ENCODE measurements at regions not wholly inside any gene's neighbourhood (a gene's known extent, or its start where the extent isn't known, plus 50 kb on each side); places are given as distances from the start of the nearest gene placed in this dataset.

DNA sequence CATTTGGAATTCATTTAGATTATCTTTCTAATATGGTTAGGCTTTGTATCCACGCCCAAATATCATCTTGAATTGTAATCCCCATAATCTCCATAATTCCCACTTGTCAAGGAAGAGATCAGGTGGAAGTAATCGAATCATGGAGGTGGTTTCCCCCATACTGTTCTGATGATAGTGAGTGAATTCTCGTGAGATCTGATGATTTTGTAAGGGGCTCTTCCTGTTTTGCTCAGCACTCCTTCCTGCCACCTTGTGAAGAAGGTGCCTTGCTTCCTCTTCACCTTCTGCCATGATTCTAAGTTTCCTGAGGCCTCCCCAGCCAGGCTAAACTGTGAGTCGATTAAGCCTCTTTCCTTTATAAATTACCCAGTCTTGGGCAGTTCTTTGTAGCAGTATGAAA lies 527.5 kb upstream of the ARRDC3 start:
- no peak overlapping the region for H3K4me3 ChIP-seq (ENCODE audit: low read depth, low read length)
- TF ChIP-seq, protein P1, sequence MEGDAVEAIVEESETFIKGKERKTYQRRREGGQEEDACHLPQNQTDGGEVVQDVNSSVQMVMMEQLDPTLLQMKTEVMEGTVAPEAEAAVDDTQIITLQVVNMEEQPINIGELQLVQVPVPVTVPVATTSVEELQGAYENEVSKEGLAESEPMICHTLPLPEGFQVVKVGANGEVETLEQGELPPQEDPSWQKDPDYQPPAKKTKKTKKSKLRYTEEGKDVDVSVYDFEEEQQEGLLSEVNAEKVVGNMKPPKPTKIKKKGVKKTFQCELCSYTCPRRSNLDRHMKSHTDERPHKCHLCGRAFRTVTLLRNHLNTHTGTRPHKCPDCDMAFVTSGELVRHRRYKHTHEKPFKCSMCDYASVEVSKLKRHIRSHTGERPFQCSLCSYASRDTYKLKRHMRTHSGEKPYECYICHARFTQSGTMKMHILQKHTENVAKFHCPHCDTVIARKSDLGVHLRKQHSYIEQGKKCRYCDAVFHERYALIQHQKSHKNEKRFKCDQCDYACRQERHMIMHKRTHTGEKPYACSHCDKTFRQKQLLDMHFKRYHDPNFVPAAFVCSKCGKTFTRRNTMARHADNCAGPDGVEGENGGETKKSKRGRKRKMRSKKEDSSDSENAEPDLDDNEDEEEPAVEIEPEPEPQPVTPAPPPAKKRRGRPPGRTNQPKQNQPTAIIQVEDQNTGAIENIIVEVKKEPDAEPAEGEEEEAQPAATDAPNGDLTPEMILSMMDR (IDR thresholded peaks at IDR 0.05; ENCODE audit: insufficient read depth, low read depth, low read length), result no peak
- no peak for DNase-seq (ENCODE audit: low read depth)

DNA sequence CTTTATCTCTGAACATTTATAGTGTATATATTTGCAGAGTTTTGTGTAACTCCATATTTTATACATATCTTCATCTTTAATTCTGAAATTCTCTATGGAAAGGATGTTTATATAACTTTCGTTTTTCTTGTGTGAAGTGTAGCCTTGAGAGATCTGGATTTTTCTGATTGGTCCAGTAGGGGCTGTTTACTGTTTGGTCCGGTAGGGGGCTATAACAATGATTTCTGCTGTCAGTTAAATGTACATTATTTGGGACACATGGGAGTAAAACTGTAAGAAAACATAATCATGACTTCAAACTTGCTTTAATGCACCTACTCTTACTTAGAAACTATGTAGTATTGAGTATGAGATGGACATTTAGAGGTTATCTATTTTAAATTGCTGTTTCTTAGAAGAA lies 527.1 kb upstream of the ARRDC3 start:
- DNase-seq (ENCODE audit: low read depth), result no peak
- no peak overlapping the region for H3K4me3 ChIP-seq (ENCODE audit: low read depth, low read length)
- TF ChIP-seq, protein P1 (IDR thresholded peaks at IDR 0.05; ENCODE audit: insufficient read depth, low read depth, low read length), result no peak

DNA sequence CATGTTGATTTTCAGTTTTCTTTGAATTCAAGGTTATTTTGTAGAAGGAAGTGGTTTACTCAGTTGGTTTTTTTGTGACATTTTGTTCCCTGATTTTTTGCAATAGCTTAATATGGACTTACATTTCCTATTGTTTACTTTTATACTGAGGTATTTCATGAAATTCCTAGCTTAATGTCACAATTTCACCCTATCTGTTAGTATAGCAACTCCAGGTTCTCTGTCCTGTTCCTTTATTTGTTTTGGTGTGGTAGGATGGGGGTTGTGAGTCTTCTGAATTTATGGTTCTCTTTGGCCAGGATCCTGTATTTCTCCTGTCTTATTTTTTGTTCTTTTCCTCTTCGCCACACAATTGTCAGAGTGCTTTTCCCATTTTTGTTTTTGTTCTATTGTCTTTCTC lies 523.4 kb upstream of the ARRDC3 start:
- DNase-seq (ENCODE audit: low read depth), result no peak
- H3K4me3 ChIP-seq (ENCODE audit: low read depth, low read length), result no peak overlapping the region
- TF ChIP-seq, protein P1 (IDR thresholded peaks at IDR 0.05; ENCODE audit: insufficient read depth, low read depth, low read length), result no peak

DNA sequence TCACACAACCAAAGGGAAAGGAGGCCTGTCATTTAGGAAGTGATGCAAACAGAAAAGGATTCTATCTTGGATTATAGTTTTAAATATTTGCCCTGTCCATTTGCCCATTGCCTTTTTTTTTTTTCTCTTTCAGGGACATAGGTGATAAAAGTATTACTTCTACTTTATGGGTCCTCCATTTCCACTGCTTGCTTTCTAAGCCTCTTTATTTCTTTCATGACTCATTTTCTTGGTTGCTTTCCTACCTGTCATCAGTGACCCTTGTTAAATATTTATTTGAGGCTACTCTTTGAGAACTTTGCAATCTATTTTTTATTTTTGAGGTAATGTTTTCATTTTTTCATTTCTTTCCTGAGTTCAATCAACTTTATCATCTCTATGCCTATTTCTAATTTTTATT lies 522.9 kb upstream of the ARRDC3 start:
- H3K4me3 ChIP-seq (ENCODE audit: low read depth, low read length), result no peak overlapping the region
- TF ChIP-seq, protein P1 (IDR thresholded peaks at IDR 0.05; ENCODE audit: insufficient read depth, low read depth, low read length), result no peak
- no peak for DNase-seq (ENCODE audit: low read depth)

DNA sequence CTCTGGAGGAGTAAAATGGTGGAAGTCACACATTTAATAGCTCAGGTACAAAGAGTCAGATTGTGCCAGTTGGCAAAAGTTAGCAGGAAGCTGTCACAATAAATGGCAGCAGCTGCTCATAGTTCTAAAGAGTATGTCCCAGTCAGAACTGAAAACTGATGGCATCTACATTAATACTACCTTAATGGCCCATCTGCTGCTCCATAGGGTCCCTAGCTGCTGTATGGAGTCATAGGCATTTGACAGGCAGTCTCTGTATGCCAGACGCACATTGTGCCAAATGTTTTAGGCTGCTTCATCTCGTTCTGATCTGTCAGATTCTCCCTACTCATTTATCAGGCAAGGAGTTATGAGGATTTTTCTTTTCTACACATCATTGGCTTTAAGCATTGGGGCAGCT lies 515.8 kb upstream of the ARRDC3 start:
- H3K4me3 ChIP-seq (ENCODE audit: low read depth, low read length), result no peak overlapping the region
- TF ChIP-seq, protein P1 (IDR thresholded peaks at IDR 0.05; ENCODE audit: insufficient read depth, low read depth, low read length), result no peak
- DNase-seq (ENCODE audit: low read depth), result no peak

DNA sequence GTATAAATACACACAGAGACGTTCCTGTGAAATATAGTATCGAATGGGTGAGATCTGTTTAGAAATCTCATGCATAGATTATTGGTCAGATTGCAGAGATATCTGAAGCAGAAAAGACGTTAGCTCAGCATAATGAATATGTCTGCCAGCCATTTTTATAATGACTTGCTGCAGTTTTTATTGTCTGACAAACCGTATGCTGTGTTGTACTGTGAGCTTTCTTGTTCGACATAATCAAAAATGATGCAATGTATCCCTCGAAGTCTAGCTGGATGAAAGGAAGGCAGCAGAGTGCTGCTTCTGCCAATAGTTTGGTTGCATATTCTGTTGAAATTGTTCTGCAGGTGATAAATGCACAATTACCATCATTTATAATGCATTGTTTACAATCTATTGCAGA lies 514.9 kb upstream of the ARRDC3 start:
- TF ChIP-seq, protein P1 (IDR thresholded peaks at IDR 0.05; ENCODE audit: insufficient read depth, low read depth, low read length), result no peak
- DNase-seq (ENCODE audit: low read depth), result no peak
- H3K4me3 ChIP-seq (ENCODE audit: low read depth, low read length), result no peak overlapping the region

DNA sequence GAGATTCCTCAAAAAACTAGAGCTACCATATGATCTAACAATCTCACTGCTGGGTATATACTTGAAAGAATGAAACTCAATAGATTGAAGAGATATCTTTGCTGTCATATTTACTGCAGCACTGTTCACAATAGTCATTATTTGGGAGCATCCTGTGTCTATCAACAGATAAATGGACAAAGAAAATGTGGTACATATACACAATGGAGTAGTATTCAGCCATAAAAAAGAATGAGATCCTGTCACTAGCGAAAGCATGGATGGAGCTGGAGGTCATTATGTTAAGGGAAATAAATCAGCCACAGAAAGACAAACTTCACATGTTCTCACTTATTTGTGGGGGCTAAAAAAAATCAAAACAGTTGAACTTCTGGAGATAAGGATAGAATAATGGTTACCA lies 505.7 kb upstream of the ARRDC3 start:
- no peak for DNase-seq (ENCODE audit: low read depth)
- no peak overlapping the region for H3K4me3 ChIP-seq (ENCODE audit: low read depth, low read length)
- TF ChIP-seq, protein P1 (IDR thresholded peaks at IDR 0.05; ENCODE audit: insufficient read depth, low read depth, low read length), result no peak
